ENCODE measurements at regions not wholly inside any gene's neighbourhood (a gene's known extent, or its start where the extent isn't known, plus 50 kb on each side); places are given as distances from the start of the nearest gene placed in this dataset.
A peak's percentile ranks its signal among the peaks of the same experiment; 100 is the strongest.
"Not testable (repeated sequence)": the region's sequence is repeated elsewhere in the genome, so short reads cannot be mapped to it uniquely, and the experiment has no call there.

DNA sequence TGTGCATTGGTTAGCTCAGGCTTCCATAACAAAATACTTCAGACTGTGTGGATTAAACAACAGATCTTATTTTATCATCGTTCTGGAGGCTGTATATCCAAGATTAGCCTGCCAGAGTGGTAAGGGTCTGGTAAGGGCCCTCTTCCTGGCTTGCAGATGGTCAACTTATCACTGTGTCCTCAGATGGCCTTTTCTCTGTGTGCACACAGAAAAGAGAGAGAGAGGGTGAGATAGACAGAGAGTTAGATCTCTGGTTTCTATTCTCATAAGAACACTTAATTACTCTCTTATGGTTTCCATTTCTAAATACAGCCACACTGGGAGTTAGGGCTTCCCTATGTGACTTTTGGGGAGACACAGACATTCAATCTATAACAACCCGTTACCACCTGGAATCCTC is 1003.5 kb downstream of the TSN start:
- no peak for DNase-seq (ENCODE audit: low read depth, low spot score)

DNA sequence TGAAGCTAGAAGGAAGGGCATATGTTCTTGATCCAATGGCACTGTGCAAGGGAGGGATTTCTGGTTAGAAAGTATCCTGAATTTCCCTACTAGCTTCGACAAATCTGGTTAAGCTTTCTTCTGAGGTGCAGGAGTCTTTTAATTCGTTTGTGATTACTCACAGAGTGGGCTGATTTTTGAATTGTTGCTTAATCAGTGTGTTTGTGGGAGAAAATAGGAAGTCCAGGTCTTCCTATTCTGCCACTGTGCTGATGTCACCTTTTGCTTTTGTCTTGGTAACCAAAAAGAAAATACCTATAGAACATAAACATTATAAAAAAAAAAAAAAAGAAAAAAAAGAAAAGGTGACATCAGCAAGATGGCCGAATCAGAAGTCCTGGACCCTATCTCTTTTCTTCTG is 1008.6 kb downstream of the TSN start:
- no peak for DNase-seq (ENCODE audit: low read depth, low spot score)

- no peak for DNase-seq (ENCODE audit: low read depth, low spot score)
Observed at GRCh38 chr2:122780251-122780650, 1024.8 kb downstream of the TSN start.

GRCh38 chr2:122794100-122794499 is 1038.6 kb downstream of the TSN start:
- no peak for DNase-seq (ENCODE audit: low read depth, low spot score)

DNA sequence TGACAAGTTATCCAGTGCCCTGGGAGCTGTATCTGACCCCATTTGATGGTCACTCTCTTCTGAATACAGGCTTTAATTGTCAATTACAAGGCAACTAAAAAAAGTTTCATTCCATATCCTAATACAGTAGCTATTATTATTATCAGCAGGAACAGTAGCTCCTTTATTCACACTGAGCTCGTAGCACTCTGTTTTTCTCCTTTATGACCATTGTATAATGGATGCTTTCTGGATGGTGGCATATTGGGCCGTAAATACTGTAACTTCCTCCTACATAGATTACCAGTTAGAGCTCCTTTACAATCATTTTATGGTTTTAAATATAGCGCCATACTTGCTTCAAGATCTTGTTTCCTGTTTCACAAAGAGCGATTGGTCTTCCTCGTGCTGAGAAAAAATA is 1040.3 kb downstream of the TSN start:
- DNase-seq (ENCODE audit: low read depth, low spot score): no peak

DNA sequence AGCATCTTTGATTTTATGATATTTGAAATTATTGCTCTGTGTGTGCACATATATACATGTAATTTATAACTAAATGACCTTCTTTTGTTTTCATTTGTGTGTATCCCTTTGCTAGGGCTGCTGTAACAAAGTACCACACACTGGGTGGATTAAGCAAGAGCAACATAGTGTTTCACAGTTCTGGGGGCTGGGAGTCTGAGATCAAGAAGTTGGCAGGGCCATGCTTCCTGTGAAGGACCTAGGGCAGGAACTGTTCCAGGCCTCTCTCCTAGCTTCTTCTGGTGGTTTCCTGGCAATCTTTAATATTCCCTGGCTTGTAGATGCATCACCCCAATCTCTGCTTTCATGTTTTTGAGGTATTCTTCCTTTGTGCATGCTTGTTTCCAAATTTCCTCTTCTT is 1043.9 kb downstream of the TSN start:
- no peak for DNase-seq (ENCODE audit: low read depth, low spot score)

GRCh38 chr2:122800781-122801180 is 1045.3 kb downstream of the TSN start:
- DNase-seq (ENCODE audit: low read depth, low spot score): no peak

GRCh38 chr2:122804494-122804893 is 1049.0 kb downstream of the TSN start:
- DNase-seq (ENCODE audit: low read depth, low spot score): no peak

GRCh38 chr2:122805346-122805745 is 1049.9 kb downstream of the TSN start:
- no peak for DNase-seq (ENCODE audit: low read depth, low spot score)

GRCh38 chr2:122808286-122808969 is 1053.0 kb downstream of the TSN start:
- DNase-seq (ENCODE audit: low read depth, low spot score): no peak

- not testable (repeated sequence) for DNase-seq (ENCODE audit: low read depth, low spot score)
Observed at GRCh38 chr2:122812214-122812613, 1056.8 kb downstream of the TSN start.

GRCh38 chr2:122815120-122815519 is 1059.7 kb downstream of the TSN start:
- DNase-seq (ENCODE audit: low read depth, low spot score): no peak

GRCh38 chr2:122816803-122817202 is 1061.4 kb downstream of the TSN start:
- no peak for DNase-seq (ENCODE audit: low read depth, low spot score)

GRCh38 chr2:122822319-122822718 is 1066.9 kb downstream of the TSN start:
- peak; percentile 15 for DNase-seq (ENCODE audit: low read depth, low spot score)

GRCh38 chr2:122830157-122830556 is 1074.7 kb downstream of the TSN start:
- DNase-seq (ENCODE audit: low read depth, low spot score): no peak

DNA sequence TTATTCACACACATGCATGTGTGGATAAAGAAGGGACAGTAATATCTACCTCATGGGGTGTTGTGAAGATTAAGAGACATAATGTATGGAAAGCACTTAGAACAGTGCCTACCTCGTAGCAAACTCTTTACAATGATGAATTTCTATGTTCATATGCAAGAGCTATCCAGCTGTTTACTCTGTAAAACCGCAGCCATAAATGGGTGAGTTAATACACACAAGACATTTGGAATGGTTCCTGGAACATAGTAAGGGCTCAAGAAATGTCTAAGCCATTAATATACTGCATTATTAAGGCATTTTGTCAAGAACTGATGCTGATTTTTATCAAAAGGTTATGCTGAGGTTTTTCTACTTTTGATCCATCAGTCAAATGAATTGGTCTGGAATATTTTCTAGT is 1076.2 kb downstream of the TSN start:
- DNase-seq (ENCODE audit: low read depth, low spot score): no peak

DNA sequence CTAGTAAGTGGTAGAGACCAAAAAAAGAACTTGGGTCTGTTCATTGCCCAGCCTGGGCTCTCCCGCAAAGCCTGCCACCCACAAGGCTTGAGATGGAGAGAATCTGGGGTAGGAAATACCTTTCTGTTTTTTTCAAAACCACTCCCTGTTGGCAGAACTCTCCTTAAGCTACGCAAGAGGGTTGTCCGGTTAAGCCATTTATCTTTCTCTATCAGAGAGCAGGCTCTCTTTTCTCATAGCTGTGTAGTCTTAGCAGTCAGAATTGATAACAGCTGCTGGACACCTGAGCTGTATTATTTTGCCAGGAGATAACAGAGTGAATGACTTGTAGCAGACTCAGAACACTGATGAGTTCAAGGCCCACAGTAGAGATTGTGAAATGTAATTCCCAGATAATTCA is 1088.1 kb downstream of the TSN start:
- DNase-seq (ENCODE audit: low read depth, low spot score): peak; percentile 9

GRCh38 chr2:122851161-122851560 is 1095.7 kb downstream of the TSN start:
- DNase-seq (ENCODE audit: low read depth, low spot score): no peak

- DNase-seq (ENCODE audit: low read depth, low spot score): no peak
Observed at GRCh38 chr2:122851972-122852531, 1096.6 kb downstream of the TSN start.

DNA sequence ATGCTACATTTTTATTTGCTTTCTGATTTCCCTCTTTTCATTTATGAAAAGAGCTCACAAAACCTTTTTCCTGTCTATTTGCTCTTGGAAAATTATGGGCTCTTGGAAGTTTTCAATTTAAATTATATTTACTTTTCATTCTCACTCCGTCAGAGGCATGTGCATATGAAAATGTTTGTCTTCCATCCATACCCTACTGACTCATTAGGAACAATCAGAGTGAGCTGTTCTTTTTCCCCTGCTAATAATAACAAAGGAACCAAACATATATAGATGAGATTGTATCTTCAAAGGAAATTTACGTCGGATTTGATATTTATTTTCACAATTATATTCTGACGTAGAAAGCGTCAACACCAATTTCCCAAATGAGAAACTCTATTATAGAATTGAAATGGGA is 1101.2 kb downstream of the TSN start:
- no peak for DNase-seq (ENCODE audit: low read depth, low spot score)

DNA sequence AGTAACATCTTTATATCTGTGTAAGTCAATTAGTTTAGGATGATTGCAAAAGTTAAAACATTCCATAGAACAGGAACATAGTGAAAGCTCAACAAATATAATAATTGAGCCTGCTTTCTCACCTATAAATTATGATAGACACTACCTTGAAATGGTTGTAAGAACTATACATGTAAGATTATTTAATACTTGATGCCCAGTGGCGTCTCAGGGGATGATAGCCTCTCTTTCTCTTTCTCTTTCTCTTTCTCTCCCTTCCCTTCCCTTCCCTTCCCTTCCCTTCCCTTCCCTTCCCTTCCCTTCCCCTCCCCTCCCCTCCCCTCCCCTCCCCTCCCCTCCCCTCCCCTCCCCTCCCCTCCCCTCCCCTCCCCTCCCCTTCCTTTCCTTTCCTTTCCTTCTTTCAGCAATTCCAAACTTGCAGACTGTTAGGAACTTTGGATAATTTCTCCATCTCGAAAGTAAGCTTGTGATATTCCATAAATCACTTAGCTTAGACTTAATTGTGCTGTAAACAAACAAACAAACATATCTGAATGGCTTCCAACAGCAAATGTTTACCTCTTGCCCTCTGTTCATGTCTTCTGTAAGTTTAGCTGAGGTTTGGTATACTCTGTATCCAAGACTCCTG is 1102.7 kb downstream of the TSN start:
- DNase-seq (ENCODE audit: low read depth, low spot score): no peak

- no peak for DNase-seq (ENCODE audit: low read depth, low spot score)
Observed at GRCh38 chr2:122858813-122859212, 1103.4 kb downstream of the TSN start.

- DNase-seq (ENCODE audit: low read depth, low spot score): no peak
Observed at GRCh38 chr2:122859260-122859659, 1103.8 kb downstream of the TSN start.

Data from ELF-1 (cell line).